OCI-LY1 (cell line): ENCODE measurements at regions not wholly inside any gene's neighbourhood (a gene's known extent, or its start where the extent isn't known, plus 50 kb on each side); places are given as distances from the start of the nearest gene placed in this dataset.

Experiments
- H2AFZ ChIP-seq: fragments of 200-600 bp; sonication (generic), shearing (Covaris generic); 2 replicates; pipeline ENCODE4 v1.6.0; 2014; ENCODE audit warnings: antibody characterized with exemption, mild to moderate bottlenecking, low read length
- H3F3A ChIP-seq: fragments of 200-600 bp; sonication (generic), shearing (Covaris generic); 2 replicates; pipeline ENCODE4 v1.6.0; 2014; ENCODE audit warnings: mild to moderate bottlenecking, antibody characterized with exemption, low read length, moderate library complexity; ENCODE audit not compliant: insufficient read depth
- H3K27ac ChIP-seq: fragments of 200-600 bp; sonication (generic); 2 replicates; pipeline ENCODE4 v1.5.1; 2014; ENCODE audit warnings: low read length, mixed run types, mild to moderate bottlenecking, low read depth; ENCODE audit not compliant: poor library complexity, severe bottlenecking
- H3K27me3 ChIP-seq: fragments of 200-600 bp; sonication (generic); 2 replicates; pipeline ENCODE4 v1.6.0; 2014; ENCODE audit warnings: antibody characterized with exemption, mild to moderate bottlenecking, low read length, moderate library complexity; ENCODE audit not compliant: insufficient read depth
- H3K36me3 ChIP-seq: fragments of 200-600 bp; sonication (generic); 2 replicates; pipeline ENCODE4 v1.6.1; 2014; ENCODE audit warnings: mild to moderate bottlenecking, antibody characterized with exemption, low read length, moderate library complexity, mixed read lengths; ENCODE audit not compliant: insufficient read depth
- H3K4me1 ChIP-seq: fragments of 200-600 bp; sonication (generic); 2 replicates; pipeline ENCODE4 v1.5.1; 2014; ENCODE audit warnings: mild to moderate bottlenecking, low read length, moderate library complexity; ENCODE audit not compliant: insufficient read depth, severe bottlenecking
- H3K4me2 ChIP-seq: fragments of 200-600 bp; sonication (generic), shearing (Covaris generic); 2 replicates; pipeline ENCODE4 v1.6.1; 2014; ENCODE audit warnings: low read length
- H3K4me3 ChIP-seq: fragments of 200-600 bp; sonication (generic); 2 replicates; pipeline ENCODE4 v1.5.1; 2014; ENCODE audit warnings: low read length, low read depth, mild to moderate bottlenecking, mixed read lengths; ENCODE audit not compliant: poor library complexity, severe bottlenecking
- H3K79me2 ChIP-seq: fragments of 200-600 bp; shearing (Covaris generic); 2 replicates; pipeline ENCODE4 v1.6.1; 2016; ENCODE audit warnings: mixed run types, low read length, mixed read lengths; ENCODE audit not compliant: insufficient read depth
- H3K9ac ChIP-seq: fragments of 200-600 bp; sonication (generic), shearing (Covaris generic); 2 replicates; pipeline ENCODE4 v1.6.1; 2014; ENCODE audit warnings: mild to moderate bottlenecking, low read length, mixed read lengths
- H3K9me2 ChIP-seq: fragments of 200-600 bp; sonication (generic), shearing (Covaris generic); 2 replicates; pipeline ENCODE4 v1.6.1; 2014; ENCODE audit warnings: low read depth, mild to moderate bottlenecking, low read length, mixed read lengths
- H3K9me3 ChIP-seq: fragments of 200-600 bp; shearing (Covaris generic); 2 replicates; pipeline ENCODE4 v1.6.1; 2014; ENCODE audit warnings: low read length, mixed read lengths
- H4K20me1 ChIP-seq: fragments of 200-600 bp; sonication (generic), shearing (Covaris generic); 2 replicates; pipeline ENCODE4 v1.6.0; 2016; ENCODE audit warnings: mild to moderate bottlenecking, low read length; ENCODE audit not compliant: insufficient read depth
- EZH2 ChIP-seq: fragments of 200-600 bp; sonication (generic), shearing (Covaris generic); IDR thresholded peaks from 2 replicates; pipeline ENCODE4 v1.8.0; 2017; ENCODE audit warnings: borderline replicate concordance, mixed run types, mild to moderate bottlenecking, antibody characterized with exemption, low read length, moderate library complexity, mixed read lengths
- TF ChIP-seq, protein P1 (sequence below): fragments of 200-600 bp; sonication (generic), shearing (Covaris generic); IDR thresholded peaks from 2 replicates; pipeline ENCODE4 v1.5.1; 2017; ENCODE audit warnings: mild to moderate bottlenecking, antibody characterized with exemption, low read length, moderate library complexity, mixed read lengths

DNA sequence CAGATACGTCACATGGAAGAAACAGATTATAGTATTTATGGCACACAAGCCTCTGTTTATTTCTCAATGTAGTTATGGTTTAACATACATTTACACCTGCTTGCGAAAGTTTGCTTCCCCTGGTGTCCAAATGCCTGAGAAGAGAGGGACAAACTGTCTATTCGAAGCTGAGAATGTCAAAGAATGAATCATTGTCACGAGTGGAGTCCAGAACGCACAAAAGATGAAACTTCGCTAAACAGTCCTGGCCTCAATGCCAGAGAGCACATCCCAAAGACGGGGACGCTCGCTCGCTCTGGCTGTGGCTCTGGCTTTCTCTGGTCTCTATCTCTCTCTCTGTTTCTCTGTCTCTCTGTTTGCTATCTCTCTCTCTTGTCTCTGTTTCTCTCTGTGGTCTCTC lies 298.8 kb downstream of the FOXL1 start:
- H3K4me3 ChIP-seq: no peak overlapping the region
- TF ChIP-seq, protein P1, sequence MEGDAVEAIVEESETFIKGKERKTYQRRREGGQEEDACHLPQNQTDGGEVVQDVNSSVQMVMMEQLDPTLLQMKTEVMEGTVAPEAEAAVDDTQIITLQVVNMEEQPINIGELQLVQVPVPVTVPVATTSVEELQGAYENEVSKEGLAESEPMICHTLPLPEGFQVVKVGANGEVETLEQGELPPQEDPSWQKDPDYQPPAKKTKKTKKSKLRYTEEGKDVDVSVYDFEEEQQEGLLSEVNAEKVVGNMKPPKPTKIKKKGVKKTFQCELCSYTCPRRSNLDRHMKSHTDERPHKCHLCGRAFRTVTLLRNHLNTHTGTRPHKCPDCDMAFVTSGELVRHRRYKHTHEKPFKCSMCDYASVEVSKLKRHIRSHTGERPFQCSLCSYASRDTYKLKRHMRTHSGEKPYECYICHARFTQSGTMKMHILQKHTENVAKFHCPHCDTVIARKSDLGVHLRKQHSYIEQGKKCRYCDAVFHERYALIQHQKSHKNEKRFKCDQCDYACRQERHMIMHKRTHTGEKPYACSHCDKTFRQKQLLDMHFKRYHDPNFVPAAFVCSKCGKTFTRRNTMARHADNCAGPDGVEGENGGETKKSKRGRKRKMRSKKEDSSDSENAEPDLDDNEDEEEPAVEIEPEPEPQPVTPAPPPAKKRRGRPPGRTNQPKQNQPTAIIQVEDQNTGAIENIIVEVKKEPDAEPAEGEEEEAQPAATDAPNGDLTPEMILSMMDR: no peak
- no peak for TF ChIP-seq EZH2
- H3K79me2 ChIP-seq: no peaks in the 10 kb centered on the region
- no peaks in the 10 kb centered on the region for H3K36me3 ChIP-seq
- H3K27ac ChIP-seq: no peak overlapping the region
- H4K20me1 ChIP-seq: no peaks in the 10 kb centered on the region
- H3K4me2 ChIP-seq: no peak overlapping the region
- no peaks in the 10 kb centered on the region for H3K9me3 ChIP-seq
- peaks cover 2% of the 10 kb centered on the region; the same call in 1 of the 2 replicates for H3K27me3 ChIP-seq
- no peaks in the 10 kb centered on the region for H3K4me1 ChIP-seq
- H3K9ac ChIP-seq: no peak overlapping the region
- no peak overlapping the region for H2AFZ ChIP-seq
- H3K9me2 ChIP-seq: no peaks in the 10 kb centered on the region
- H3F3A ChIP-seq: no peaks in the 10 kb centered on the region

DNA sequence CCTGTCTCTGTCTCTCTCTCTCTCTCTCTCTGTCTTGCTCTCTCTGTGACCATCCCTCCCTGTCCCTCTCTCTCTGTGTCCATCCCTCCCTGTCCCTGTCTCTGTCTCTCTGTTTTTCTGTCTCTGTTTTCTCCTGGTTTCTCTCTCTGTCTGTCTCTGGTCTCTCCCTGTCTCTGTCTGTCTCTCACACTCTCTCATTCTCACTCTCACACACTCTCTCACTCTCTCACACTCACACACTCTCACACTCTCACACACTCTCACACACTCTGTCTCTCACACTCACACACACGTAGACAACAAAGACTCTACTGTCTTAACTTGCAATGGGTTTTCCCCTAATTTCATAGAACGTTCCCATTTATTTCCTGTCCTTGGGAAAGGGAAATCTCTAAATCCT lies 299.5 kb downstream of the FOXL1 start:
- no peaks in the 10 kb centered on the region for H3K79me2 ChIP-seq
- no peaks in the 10 kb centered on the region for H3K4me1 ChIP-seq
- H3K9me2 ChIP-seq: no peaks in the 10 kb centered on the region
- H3K9ac ChIP-seq: no peak overlapping the region
- no peak overlapping the region for H3K27ac ChIP-seq
- H3F3A ChIP-seq: no peaks in the 10 kb centered on the region
- H3K9me3 ChIP-seq: no peaks in the 10 kb centered on the region
- H3K36me3 ChIP-seq: no peaks in the 10 kb centered on the region
- no peaks in the 10 kb centered on the region; the same call in 1 of the 2 replicates for H3K27me3 ChIP-seq
- no peak overlapping the region for H3K4me3 ChIP-seq
- no peak overlapping the region for H3K4me2 ChIP-seq
- no peaks in the 10 kb centered on the region for H4K20me1 ChIP-seq
- TF ChIP-seq EZH2: no peak
- TF ChIP-seq, protein P1: no peak
- H2AFZ ChIP-seq: no peak overlapping the region

DNA sequence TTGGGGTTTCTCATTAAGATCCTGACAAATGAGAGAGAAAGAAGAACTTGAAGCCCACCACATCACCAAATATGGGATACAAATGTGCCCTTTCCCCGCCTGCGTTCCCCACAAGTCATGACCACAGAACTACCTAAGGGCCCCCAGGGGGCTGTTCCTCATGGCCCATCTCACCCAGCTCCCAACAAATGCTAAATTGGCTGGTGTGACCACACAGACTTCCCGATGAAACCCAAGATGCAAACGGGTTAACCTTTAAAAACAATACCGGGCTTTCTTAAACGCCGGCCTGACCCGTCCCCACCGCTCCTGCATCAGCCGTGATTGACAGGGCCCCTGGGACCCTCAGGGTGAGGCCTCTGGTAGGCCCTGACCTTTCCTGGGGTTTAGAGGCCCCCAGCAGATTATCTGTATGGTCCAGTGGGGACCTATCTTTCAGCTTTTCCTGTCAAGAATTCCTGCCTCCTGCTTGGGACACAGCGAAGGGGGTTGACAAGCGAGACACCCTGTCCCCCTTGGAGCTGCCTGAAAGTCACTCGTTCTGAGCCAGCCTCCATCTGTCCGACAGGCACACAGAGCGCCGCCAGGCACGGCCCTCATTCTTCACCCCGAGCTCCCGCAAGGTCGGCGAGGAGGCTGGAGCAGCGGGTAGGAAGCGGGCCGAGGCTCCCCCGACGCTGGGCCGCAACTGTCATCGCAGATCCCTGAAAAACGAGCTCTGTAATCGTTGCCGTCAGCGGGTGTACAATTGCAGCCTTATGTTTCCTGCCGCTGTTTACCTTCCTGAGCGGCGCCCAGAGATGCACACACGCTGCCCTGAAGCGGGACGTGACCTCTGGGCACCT lies 300.1 kb downstream of the FOXL1 start:
- no peak overlapping the region for H3K4me2 ChIP-seq
- H3K4me1 ChIP-seq: no peaks in the 10 kb centered on the region
- H4K20me1 ChIP-seq: no peaks in the 10 kb centered on the region
- no peak overlapping the region for H3K4me3 ChIP-seq
- no peaks in the 10 kb centered on the region for H3F3A ChIP-seq
- H3K27me3 ChIP-seq: no peaks in the 10 kb centered on the region; the same call in 1 of the 2 replicates
- H3K9me2 ChIP-seq: no peaks in the 10 kb centered on the region
- no peak overlapping the region for H3K27ac ChIP-seq
- no peaks in the 10 kb centered on the region for H3K36me3 ChIP-seq
- TF ChIP-seq, protein P1: no peak
- TF ChIP-seq EZH2: no peak
- no peak overlapping the region for H2AFZ ChIP-seq
- H3K79me2 ChIP-seq: no peaks in the 10 kb centered on the region
- no peaks in the 10 kb centered on the region for H3K9me3 ChIP-seq
- no peak overlapping the region for H3K9ac ChIP-seq
